22Rv1 (cell line): ENCODE measurements at regions not wholly inside any gene's neighbourhood (a gene's known extent, or its start where the extent isn't known, plus 50 kb on each side); places are given as distances from the start of the nearest gene placed in this dataset.

Experiments
- H3K27ac ChIP-seq: fragments of 450-650 bp; 2 replicates; pipeline ENCODE4 v1.5.1; 2017
- ZFX ChIP-seq: fragments of 450-650 bp; IDR thresholded peaks from 2 replicates; pipeline ENCODE4 v1.6.1; 2017; ENCODE audit warnings: antibody characterized with exemption, borderline replicate concordance
- TF ChIP-seq, protein P1 (sequence below): fragments of 450-650 bp; IDR thresholded peaks from 2 replicates; pipeline ENCODE4 v1.5.1; 2017; ENCODE audit warnings: mild to moderate bottlenecking

DNA sequence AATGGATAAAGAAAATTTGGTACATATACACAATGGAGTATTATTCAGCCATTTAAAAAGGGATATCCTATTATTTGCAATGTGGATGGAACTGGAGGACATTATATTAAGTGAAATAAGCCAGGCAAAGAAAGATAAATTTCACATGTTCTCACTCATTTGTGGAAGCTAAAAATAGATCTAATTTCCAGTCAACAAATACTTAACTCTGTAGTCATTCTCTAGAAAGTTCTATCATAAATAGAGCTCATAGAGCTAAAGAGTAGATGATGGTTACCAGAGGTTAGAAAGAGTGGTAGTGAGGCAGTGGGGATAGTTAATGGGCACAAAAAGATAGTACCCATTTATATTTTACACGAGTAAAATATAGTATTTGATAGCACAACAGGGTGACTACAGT is 104.2 kb upstream of the SLC13A1 start:
- no peak overlapping the region for H3K27ac ChIP-seq
- TF ChIP-seq, protein P1, sequence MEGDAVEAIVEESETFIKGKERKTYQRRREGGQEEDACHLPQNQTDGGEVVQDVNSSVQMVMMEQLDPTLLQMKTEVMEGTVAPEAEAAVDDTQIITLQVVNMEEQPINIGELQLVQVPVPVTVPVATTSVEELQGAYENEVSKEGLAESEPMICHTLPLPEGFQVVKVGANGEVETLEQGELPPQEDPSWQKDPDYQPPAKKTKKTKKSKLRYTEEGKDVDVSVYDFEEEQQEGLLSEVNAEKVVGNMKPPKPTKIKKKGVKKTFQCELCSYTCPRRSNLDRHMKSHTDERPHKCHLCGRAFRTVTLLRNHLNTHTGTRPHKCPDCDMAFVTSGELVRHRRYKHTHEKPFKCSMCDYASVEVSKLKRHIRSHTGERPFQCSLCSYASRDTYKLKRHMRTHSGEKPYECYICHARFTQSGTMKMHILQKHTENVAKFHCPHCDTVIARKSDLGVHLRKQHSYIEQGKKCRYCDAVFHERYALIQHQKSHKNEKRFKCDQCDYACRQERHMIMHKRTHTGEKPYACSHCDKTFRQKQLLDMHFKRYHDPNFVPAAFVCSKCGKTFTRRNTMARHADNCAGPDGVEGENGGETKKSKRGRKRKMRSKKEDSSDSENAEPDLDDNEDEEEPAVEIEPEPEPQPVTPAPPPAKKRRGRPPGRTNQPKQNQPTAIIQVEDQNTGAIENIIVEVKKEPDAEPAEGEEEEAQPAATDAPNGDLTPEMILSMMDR: no peak
- TF ChIP-seq ZFX: no peak

DNA sequence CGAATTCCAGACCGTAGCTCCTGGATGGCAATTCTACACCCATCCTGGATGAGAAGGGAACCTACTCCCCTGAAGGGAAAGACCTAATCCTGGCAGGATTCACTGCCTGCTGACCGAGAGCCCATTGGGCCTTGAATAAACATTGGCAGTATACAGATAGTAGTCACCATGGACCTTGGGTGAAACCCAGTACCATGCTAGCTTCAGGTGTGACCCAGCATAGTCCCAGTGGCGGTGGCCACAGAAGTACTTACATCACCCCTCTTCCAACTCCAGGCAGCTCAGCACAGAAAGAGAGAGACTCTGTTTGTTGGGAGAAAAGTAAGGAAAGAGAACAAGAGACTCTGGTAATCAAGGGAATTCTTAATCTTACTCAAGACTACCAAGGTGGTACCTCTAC is 97.2 kb upstream of the SLC13A1 start:
- no peak overlapping the region for H3K27ac ChIP-seq
- no peak for TF ChIP-seq ZFX
- TF ChIP-seq, protein P1: no peak

DNA sequence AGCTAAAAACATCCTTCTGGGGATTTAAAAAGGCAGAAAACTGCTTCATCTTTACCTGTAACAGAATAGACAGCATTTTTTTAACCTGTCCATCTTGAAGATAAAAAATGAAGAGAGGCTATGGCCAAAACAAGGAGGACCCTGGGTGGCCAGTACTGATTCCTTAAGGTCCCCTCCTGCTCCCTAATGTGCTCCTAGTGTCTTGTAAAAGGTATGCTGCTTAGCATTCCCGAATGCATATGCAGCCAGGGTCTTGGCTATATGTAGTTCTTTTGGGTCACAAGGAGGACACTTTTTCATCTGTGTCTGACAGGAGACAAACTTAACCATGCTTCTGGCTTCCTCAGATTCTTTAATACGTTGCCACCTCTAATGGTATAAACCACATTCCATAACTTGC is 93.9 kb upstream of the SLC13A1 start:
- no peak overlapping the region for H3K27ac ChIP-seq

DNA sequence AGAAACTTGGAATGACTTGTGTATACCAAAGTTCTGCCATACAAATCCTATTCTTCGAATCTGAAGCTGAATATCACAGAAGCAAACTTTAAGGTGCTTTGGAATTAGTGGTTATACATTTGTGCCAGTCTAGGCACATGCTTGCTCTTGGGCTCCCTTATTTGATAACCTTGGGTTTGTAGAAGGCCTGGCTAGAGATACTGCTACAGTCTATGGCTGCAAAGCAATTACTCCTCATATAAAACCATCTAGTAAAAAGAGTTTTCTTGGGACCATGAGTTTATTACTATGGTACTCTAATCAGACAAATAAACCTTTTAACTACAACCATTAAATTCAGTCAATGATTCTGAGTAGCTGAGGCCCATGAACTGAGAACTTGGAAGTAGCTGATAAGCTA is 92.5 kb upstream of the SLC13A1 start:
- H3K27ac ChIP-seq: no peak overlapping the region

More for the DNA sequence above, 93.9 kb upstream of the SLC13A1 start:
- TF ChIP-seq ZFX: no peak
- TF ChIP-seq, protein P1: no peak

DNA sequence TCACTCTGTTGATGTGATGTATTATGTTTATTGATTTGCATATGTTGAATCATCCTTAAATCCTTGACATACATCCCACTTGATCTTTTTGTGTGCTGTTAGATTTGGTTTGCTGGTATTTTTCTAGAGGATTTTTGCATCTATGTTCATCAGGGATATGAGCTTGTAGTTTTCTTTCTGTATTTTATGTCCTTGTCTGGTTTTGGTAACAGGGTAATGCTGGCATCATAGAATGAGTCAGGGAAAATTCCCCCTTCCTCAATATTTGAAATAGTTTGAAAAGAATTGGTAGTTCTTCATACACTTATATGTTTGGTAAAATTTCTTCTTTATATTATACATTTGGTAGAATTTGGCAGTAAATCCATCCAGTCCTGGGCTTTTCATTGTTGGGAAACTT is 89.4 kb upstream of the SLC13A1 start:
- no peak overlapping the region for H3K27ac ChIP-seq
- TF ChIP-seq, protein P1: no peak

More for the DNA sequence above, 92.5 kb upstream of the SLC13A1 start:
- no peak for TF ChIP-seq ZFX
- TF ChIP-seq, protein P1: no peak

DNA sequence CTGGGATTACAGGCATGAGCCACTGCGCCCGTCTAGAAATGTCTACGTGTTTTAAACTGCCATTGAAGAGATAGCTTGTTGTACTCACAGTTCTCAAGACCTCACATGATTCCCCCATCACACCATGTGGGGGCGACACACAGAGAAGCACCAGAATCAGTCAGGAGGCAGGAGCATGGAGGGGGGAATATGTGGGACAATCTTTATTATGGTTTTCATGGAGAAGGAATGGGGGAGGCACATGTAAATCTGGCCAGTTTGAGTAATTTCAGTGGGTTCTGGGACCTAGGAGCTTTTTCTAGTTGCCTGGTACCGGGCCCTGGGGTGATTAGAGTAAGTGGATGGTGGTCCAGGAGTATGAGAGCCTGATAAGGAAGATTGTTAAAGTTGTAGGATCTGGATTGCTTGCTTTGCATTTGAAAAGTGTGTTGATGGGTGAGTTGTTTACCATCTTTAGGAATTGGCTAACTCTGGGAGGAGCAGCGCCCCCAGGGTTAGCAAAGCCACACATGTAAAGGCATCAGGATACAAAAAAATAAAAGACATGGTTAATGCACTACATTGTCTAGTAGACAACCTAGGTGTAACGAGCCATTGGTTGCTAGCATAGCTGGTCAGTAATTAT is 85.4 kb upstream of the SLC13A1 start:
- TF ChIP-seq ZFX: no peak
- TF ChIP-seq, protein P1: peak; percentile 25
- no peak overlapping the region for H3K27ac ChIP-seq

DNA sequence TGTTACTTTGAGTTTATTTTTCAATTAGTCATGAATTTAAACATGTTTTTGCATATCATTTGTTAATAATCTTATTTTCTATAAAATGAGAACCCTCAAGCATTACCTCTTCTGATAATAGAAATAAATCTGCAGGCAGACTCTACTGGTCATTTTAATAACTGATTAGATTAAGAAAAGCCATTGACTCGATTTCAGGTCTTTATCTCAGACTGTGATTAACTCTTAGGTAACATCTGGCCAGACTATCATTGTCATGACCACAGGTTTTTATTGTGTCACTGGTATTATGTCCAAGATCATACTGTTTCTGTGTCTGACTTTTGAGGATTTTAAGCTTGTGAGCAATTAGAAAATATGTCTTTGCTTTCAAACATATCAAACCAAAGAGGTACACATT is 83.6 kb upstream of the SLC13A1 start:
- TF ChIP-seq ZFX: no peak
- TF ChIP-seq, protein P1: no peak
- no peak overlapping the region for H3K27ac ChIP-seq
